ENCODE measurements at regions not wholly inside any gene's neighbourhood (a gene's known extent, or its start where the extent isn't known, plus 50 kb on each side); places are given as distances from the start of the nearest gene placed in this dataset.

DNA sequence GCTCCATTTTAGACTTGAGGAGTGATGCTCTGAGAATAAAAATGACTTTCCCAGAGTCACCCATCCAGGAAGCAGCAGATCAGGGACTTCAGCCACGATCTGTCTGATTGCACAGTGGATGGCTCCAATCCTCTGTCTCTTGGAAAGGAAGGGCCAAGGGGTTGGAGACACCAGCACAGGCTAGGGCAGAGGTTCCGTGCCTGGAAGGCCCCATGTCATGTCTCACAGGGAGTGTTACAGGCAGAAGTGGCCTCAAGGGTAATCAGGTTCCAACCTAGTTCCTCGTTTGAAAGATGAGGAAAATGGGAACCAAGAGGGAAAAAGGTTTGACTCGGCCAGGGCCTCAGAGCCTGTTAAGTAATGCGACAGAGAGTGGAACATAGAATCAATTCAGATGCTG is 160.0 kb downstream of the EFNB1 start:
- no peaks in the 10 kb centered on the region for H3K27me3 ChIP-seq
- DNase-seq (no peak), ATAC-seq (no peak)
- no peak overlapping the region for H3K27ac ChIP-seq
- intact Hi-C loops (cut with DNase I) = no loop called here
- TF ChIP-seq POLR2A (IDR thresholded peaks at IDR 0.05) = no peak
- TF ChIP-seq, protein P1, sequence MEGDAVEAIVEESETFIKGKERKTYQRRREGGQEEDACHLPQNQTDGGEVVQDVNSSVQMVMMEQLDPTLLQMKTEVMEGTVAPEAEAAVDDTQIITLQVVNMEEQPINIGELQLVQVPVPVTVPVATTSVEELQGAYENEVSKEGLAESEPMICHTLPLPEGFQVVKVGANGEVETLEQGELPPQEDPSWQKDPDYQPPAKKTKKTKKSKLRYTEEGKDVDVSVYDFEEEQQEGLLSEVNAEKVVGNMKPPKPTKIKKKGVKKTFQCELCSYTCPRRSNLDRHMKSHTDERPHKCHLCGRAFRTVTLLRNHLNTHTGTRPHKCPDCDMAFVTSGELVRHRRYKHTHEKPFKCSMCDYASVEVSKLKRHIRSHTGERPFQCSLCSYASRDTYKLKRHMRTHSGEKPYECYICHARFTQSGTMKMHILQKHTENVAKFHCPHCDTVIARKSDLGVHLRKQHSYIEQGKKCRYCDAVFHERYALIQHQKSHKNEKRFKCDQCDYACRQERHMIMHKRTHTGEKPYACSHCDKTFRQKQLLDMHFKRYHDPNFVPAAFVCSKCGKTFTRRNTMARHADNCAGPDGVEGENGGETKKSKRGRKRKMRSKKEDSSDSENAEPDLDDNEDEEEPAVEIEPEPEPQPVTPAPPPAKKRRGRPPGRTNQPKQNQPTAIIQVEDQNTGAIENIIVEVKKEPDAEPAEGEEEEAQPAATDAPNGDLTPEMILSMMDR (IDR thresholded peaks at IDR 0.05) = no peak
- WGBS (ENCODE audit: insufficient coverage, low coverage, low lambda C conversion rate, missing lambda C conversion rate) = 74% methylated on average over 5 of the region's 5 CpGs
- no peaks in the 10 kb centered on the region for H3K9me3 ChIP-seq
- H3K4me1 ChIP-seq = no peaks in the 10 kb centered on the region
- H3K36me3 ChIP-seq = no peaks in the 10 kb centered on the region
- no peak overlapping the region for H3K4me3 ChIP-seq

DNA sequence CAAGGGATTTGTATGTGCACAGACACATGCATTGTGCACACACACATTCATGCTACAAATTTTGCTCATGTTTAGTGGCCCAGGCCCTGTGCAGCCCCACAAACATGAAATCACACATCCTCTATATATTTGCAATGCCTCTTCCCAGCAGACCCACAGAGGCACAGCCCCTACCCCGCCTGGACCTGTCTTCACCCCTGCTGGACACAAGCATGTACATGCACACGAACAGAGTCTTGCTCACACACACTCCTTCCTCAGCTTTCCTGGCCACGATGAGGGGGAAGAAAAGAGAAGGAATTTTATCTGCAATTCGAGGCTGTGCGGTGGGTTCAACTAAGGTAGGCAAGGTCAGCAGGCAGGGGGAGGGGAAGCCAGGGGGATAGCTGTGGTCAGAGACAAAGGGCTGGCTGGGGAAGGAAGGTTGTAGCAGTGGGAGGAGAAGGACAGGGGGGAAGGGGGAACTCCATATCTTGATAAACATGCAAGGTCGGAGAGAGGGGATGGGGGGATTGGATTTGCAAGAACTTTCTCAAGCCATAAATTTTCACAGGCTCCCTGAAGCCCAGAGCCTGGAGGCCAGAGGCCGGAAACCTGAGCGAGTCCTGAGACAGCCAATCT is 156.4 kb downstream of the EFNB1 start:
- no peak for ATAC-seq
- Histone ChIP-seq H3K27me3 (no peaks in the 10 kb centered on the region), H3K9me3 (no peaks in the 10 kb centered on the region), H3K4me3 (no peak overlapping the region), H3K4me1 (no peaks in the 10 kb centered on the region), H3K27ac (no peak overlapping the region), H3K36me3 (no peaks in the 10 kb centered on the region)
- 52% methylated on average over 5 of the region's 8 CpGs for WGBS (ENCODE audit: insufficient coverage, low coverage, low lambda C conversion rate, missing lambda C conversion rate)
- intact Hi-C loops (cut with DNase I) = no loop called here
- no peak for DNase-seq
- TF ChIP-seq, protein P1 (IDR thresholded peaks at IDR 0.05) = no peak

DNA sequence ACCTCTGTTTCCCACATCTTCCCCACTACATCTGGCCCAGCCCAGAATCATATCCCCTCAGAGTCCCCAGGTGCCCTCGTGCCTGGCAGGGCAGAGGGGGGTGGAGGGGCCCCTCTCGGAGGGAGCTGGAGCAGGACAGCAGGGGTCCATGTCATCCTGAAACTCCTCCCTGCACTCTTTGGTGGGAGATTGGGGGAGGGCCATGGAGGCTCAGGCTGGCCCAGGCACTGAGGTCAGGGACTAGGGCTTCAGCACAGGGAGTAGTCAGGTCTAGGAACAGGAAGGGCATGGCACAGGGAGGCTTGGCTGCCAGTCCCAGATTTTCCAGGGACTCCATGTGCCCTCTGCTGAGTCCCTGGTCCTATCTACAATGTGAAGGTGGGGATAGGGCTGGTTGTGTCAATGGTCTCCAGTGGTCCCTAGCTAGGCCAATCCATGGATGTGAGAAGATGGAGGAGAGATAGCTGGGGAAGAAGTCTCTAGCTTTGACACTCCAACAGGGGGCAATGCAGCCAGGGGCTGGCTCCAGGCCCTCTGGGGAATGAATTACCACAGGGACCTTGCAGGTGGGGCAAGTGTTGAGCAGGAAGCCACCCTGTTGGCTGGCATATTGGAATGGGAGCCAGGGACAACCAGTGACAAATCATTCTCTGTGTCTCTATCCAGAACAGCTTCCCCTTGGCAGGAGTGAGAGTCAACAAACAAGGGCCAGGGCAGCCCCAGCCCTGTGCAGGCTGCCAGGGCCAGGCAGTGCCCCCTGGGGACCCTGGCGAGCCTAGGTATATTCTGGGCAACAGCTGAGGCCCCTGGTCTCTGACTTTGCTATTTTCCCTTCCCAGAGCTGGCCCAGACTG is 154.4 kb downstream of the EFNB1 start:
- Histone ChIP-seq H3K4me3 (no peak overlapping the region), H3K9me3 (no peaks in the 10 kb centered on the region), H3K27ac (no peak overlapping the region), H3K27me3 (no peaks in the 10 kb centered on the region), H3K4me1 (no peaks in the 10 kb centered on the region), H3K36me3 (no peaks in the 10 kb centered on the region)
- peak; percentile 27 to 85 (median 49) for ATAC-seq
- intact Hi-C loops (cut with DNase I) = no loop called here
- TF ChIP-seq POLR2A (IDR thresholded peaks at IDR 0.05) = no peak
- TF ChIP-seq, protein P1 (IDR thresholded peaks at IDR 0.05) = no peak
- WGBS (ENCODE audit: insufficient coverage, low coverage, low lambda C conversion rate, missing lambda C conversion rate) = 60% methylated on average over 2 of the region's 3 CpGs
- DNase-seq = peak in 1 of 3 donors; percentile 51

DNA sequence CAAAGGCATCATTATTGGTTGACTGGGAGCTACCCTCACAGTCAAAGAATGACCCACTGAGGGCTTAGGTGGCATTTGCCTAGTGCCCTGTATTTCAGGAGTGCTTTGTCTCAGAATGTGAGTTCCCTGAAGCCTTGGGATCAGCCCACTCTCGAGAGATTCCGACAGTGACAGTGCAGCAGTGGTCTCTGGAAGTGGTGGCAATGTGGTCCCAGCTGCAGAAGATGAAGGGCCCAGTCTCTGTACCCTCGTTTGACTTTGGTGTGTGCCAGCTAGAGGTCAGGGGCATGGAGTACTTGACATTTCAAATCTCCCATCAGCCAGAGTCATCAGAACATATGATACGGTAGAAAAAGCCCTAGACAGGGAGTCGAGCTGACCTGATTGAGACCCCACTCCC is 153.7 kb downstream of the EFNB1 start:
- WGBS (ENCODE audit: insufficient coverage, low coverage, low lambda C conversion rate, missing lambda C conversion rate) = 60% methylated on average over 1 of the region's 5 CpGs
- no peaks in the 10 kb centered on the region for H3K27me3 ChIP-seq
- DNase-seq (no peak), ATAC-seq (no peak)
- TF ChIP-seq, protein P1 (IDR thresholded peaks at IDR 0.05) = no peak
- TF ChIP-seq POLR2A (IDR thresholded peaks at IDR 0.05) = no peak
- H3K27ac ChIP-seq = no peak overlapping the region
- H3K9me3 ChIP-seq = no peaks in the 10 kb centered on the region
- no peaks in the 10 kb centered on the region for H3K4me1 ChIP-seq
- H3K4me3 ChIP-seq = no peak overlapping the region
- H3K36me3 ChIP-seq = no peaks in the 10 kb centered on the region
- intact Hi-C loops (cut with DNase I) = no loop called here
